ENCODE measurements at regions not wholly inside any gene's neighbourhood (a gene's known extent, or its start where the extent isn't known, plus 50 kb on each side); places are given as distances from the start of the nearest gene placed in this dataset.

DNA sequence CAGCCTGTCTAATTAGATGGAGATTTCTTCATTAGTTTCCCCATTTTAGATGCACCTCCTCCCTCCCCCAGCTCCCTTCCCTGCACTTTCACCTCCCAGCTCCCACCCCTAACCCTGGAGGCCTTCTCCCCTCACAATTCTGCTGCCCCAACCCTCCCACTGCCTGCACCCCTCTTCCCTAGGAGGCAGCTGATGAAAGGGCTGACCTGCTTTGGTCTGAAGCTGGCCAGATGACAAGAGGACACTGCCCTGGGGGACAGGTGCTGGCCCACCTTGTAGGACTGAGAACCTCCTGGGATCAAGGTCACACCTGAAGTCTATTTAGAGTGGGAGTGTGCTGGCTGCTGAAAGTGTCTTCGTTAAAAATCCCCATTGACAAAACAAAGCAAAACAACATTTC lies 259.4 kb downstream of the TLE3 start:
- TF ChIP-seq, protein P1, sequence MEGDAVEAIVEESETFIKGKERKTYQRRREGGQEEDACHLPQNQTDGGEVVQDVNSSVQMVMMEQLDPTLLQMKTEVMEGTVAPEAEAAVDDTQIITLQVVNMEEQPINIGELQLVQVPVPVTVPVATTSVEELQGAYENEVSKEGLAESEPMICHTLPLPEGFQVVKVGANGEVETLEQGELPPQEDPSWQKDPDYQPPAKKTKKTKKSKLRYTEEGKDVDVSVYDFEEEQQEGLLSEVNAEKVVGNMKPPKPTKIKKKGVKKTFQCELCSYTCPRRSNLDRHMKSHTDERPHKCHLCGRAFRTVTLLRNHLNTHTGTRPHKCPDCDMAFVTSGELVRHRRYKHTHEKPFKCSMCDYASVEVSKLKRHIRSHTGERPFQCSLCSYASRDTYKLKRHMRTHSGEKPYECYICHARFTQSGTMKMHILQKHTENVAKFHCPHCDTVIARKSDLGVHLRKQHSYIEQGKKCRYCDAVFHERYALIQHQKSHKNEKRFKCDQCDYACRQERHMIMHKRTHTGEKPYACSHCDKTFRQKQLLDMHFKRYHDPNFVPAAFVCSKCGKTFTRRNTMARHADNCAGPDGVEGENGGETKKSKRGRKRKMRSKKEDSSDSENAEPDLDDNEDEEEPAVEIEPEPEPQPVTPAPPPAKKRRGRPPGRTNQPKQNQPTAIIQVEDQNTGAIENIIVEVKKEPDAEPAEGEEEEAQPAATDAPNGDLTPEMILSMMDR (IDR thresholded peaks at IDR 0.05): no peak
- TF ChIP-seq POLR2AphosphoS5 (IDR thresholded peaks at IDR 0.05) (no peak), POLR2A (IDR thresholded peaks at IDR 0.05) (no peak)
